HG03108 (cell line): ENCODE measurements at regions not wholly inside any gene's neighbourhood (a gene's known extent, or its start where the extent isn't known, plus 50 kb on each side); places are given as distances from the start of the nearest gene placed in this dataset.

Experiments used
- ATAC-seq: cut with Tn5 transposase; IDR thresholded peaks from one replicate; pipeline ENCODE4 v1.9.1; 2021; ENCODE audit warnings: moderate library complexity; ENCODE audit not compliant: unreplicated experiment

GRCh38 chr9:107919263-107919662, 429.7 kb upstream of the KLF4 start:
- no peak for ATAC-seq

GRCh38 chr9:107918749-107919148, 429.2 kb upstream of the KLF4 start:
- no peak for ATAC-seq

- ATAC-seq = no peak
Observed at GRCh38 chr9:107914151-107914550, 424.6 kb upstream of the KLF4 start.

- no peak for ATAC-seq
Observed at GRCh38 chr9:107907715-107908114, 418.1 kb upstream of the KLF4 start.

GRCh38 chr9:107907255-107907654, 417.7 kb upstream of the KLF4 start:
- no peak for ATAC-seq

GRCh38 chr9:107906074-107906473, 416.5 kb upstream of the KLF4 start:
- ATAC-seq = no peak

- no peak for ATAC-seq
Observed at GRCh38 chr9:107905308-107906020, 415.9 kb upstream of the KLF4 start.

GRCh38 chr9:107899961-107900330, 410.4 kb upstream of the KLF4 start:
- ATAC-seq = no peak

- no peak for ATAC-seq
Observed at GRCh38 chr9:107898761-107899160, 409.2 kb upstream of the KLF4 start.

- no peak for ATAC-seq
Observed at GRCh38 chr9:107896544-107896943, 407.0 kb upstream of the KLF4 start.

GRCh38 chr9:107895501-107896001, 406.0 kb upstream of the KLF4 start:
- no peak for ATAC-seq

GRCh38 chr9:107894572-107895261, 405.1 kb upstream of the KLF4 start:
- ATAC-seq = no peak

- no peak for ATAC-seq
Observed at GRCh38 chr9:107890921-107891465, 401.4 kb upstream of the KLF4 start.

- no peak for ATAC-seq
Observed at GRCh38 chr9:107888773-107889227, 399.2 kb upstream of the KLF4 start.

- no peak for ATAC-seq
Observed at GRCh38 chr9:107886826-107887225, 397.3 kb upstream of the KLF4 start.

GRCh38 chr9:107883496-107884124, 394.0 kb upstream of the KLF4 start:
- peak; percentile 96 for ATAC-seq

GRCh38 chr9:107881626-107882300, 392.2 kb upstream of the KLF4 start:
- ATAC-seq = no peak

- ATAC-seq = no peak
Observed at GRCh38 chr9:107878462-107878861, 388.9 kb upstream of the KLF4 start.

GRCh38 chr9:107875571-107875980, 386.0 kb upstream of the KLF4 start:
- ATAC-seq = peak; percentile 52

- peak; percentile 78 for ATAC-seq
Observed at GRCh38 chr9:107874591-107875369, 385.2 kb upstream of the KLF4 start.
